ENCODE measurements at regions not wholly inside any gene's neighbourhood (a gene's known extent, or its start where the extent isn't known, plus 50 kb on each side); places are given as distances from the start of the nearest gene placed in this dataset.

DNA sequence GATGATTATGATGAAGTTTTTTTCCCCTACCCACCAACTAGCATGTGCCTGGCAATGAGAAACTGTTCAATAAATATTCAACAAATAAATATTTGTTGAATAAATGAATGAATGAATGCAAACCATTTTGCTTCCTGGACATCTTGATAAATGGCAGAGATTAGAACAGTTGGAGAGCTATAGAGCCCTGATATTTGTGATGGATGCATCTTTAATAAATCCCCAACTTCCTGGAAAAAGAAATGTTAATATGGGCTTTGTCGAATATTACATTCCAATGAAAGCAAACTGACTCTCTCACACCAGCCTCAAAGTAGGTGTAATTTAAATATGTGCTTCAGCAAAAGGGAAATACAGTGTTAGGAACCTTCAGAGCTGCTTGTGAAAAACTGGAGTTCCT, 419.7 kb downstream of the MID1IP1 start:
- TF ChIP-seq CTCF (IDR thresholded peaks at IDR 0.05 in 2 of 3, conservative IDR thresholded peaks at IDR 0.05 in 1 of 3; ENCODE audit: borderline replicate concordance in 1 of 3, insufficient read depth in 1 of 3, low read depth in 2 of 3, low read length in 2 of 3) (no peak), POLR2AphosphoS5 (IDR thresholded peaks at IDR 0.05; ENCODE audit: low read depth, low read length) (no peak), TCF7L2 (IDR thresholded peaks at IDR 0.05; ENCODE audit: borderline replicate concordance, extremely low read depth, insufficient read depth, insufficient read length) (no peak), MAX (IDR thresholded peaks at IDR 0.05) (no peak), ZNF274 (IDR thresholded peaks at IDR 0.05; ENCODE audit: low read depth, low read length) (no peak), EZH2 (IDR thresholded peaks at IDR 0.05) (no peak), EGR1 (IDR thresholded peaks at IDR 0.05; ENCODE audit: low read depth) (no peak), CBX3 (IDR thresholded peaks at IDR 0.05; ENCODE audit: low read depth) (no peak)
- TF ChIP-seq, protein P1, sequence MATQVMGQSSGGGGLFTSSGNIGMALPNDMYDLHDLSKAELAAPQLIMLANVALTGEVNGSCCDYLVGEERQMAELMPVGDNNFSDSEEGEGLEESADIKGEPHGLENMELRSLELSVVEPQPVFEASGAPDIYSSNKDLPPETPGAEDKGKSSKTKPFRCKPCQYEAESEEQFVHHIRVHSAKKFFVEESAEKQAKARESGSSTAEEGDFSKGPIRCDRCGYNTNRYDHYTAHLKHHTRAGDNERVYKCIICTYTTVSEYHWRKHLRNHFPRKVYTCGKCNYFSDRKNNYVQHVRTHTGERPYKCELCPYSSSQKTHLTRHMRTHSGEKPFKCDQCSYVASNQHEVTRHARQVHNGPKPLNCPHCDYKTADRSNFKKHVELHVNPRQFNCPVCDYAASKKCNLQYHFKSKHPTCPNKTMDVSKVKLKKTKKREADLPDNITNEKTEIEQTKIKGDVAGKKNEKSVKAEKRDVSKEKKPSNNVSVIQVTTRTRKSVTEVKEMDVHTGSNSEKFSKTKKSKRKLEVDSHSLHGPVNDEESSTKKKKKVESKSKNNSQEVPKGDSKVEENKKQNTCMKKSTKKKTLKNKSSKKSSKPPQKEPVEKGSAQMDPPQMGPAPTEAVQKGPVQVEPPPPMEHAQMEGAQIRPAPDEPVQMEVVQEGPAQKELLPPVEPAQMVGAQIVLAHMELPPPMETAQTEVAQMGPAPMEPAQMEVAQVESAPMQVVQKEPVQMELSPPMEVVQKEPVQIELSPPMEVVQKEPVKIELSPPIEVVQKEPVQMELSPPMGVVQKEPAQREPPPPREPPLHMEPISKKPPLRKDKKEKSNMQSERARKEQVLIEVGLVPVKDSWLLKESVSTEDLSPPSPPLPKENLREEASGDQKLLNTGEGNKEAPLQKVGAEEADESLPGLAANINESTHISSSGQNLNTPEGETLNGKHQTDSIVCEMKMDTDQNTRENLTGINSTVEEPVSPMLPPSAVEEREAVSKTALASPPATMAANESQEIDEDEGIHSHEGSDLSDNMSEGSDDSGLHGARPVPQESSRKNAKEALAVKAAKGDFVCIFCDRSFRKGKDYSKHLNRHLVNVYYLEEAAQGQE (IDR thresholded peaks at IDR 0.05; ENCODE audit: low read depth): no peak

All from HCT116 (cell line).